ENCODE measurements at regions not wholly inside any gene's neighbourhood (a gene's known extent, or its start where the extent isn't known, plus 50 kb on each side); places are given as distances from the start of the nearest gene placed in this dataset.
"Not testable (repeated sequence)": the region's sequence is repeated elsewhere in the genome, so short reads cannot be mapped to it uniquely, and the experiment has no call there.

GRCh38 chr20:26057135-26057752, 360.6 kb upstream of the ZNF337 start:
- not testable (repeated sequence) for TF ChIP-seq CEBPG (CRISPR knock-in tag; IDR thresholded peaks at IDR 0.05); CEBPG (tag; conservative IDR thresholded peaks at IDR 0.05 in 1 of 2, IDR thresholded peaks at IDR 0.05 in 1 of 2); CTCF (IDR thresholded peaks at IDR 0.05 in 2 of 3, conservative IDR thresholded peaks at IDR 0.05 in 1 of 3; ENCODE audit: insufficient read depth in 2 of 3, low read depth in 1 of 3, low read length in 3 of 3)
- TF ChIP-seq, protein P1, sequence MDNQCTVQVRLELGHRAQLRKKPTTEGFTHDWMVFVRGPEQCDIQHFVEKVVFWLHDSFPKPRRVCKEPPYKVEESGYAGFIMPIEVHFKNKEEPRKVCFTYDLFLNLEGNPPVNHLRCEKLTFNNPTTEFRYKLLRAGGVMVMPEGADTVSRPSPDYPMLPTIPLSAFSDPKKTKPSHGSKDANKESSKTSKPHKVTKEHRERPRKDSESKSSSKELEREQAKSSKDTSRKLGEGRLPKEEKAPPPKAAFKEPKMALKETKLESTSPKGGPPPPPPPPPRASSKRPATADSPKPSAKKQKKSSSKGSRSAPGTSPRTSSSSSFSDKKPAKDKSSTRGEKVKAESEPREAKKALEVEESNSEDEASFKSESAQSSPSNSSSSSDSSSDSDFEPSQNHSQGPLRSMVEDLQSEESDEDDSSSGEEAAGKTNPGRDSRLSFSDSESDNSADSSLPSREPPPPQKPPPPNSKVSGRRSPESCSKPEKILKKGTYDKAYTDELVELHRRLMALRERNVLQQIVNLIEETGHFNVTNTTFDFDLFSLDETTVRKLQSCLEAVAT (IDR thresholded peaks at IDR 0.05) = not testable (repeated sequence)
